ENCODE measurements at regions not wholly inside any gene's neighbourhood (a gene's known extent, or its start where the extent isn't known, plus 50 kb on each side); places are given as distances from the start of the nearest gene placed in this dataset.

- no peak for TF ChIP-seq CTCF (IDR thresholded peaks at IDR 0.05)
- no peak for TF ChIP-seq POLR2A (IDR thresholded peaks at IDR 0.05)
- no peak for TF ChIP-seq EP300 (IDR thresholded peaks at IDR 0.05)
Observed at GRCh38 chr9:32716425-32716824, 66.9 kb upstream of the TMEM215 start.

Data from tibial nerve (tissue), 4 donors.